H1 (cell line): ENCODE measurements at regions not wholly inside any gene's neighbourhood (a gene's known extent, or its start where the extent isn't known, plus 50 kb on each side); places are given as distances from the start of the nearest gene placed in this dataset.

Experiments
- CHD2 ChIP-seq: IDR thresholded peaks from 2 replicates; pipeline ENCODE4 v1.6.1; 2012; ENCODE audit warnings: low read length, improper control_type of control experiment
- CTCF ChIP-seq, 3 experiments: IDR thresholded peaks; 1 replicate in 2 of 3; 2 replicates in 1 of 3; pipeline versions ENCODE4 v1.5.1 to v1.6.1; 2011; ENCODE audit warnings: low read length in 3 of 3, mild to moderate bottlenecking in 3 of 3, inconsistent platforms in 2 of 3, low read depth in 1 of 3, moderate library complexity in 1 of 3; ENCODE audit not compliant: insufficient read depth in 1 of 3; ENCODE audit errors: control extremely low read depth in 1 of 3
- JUN ChIP-seq: IDR thresholded peaks from 2 replicates; pipeline ENCODE4 v1.6.1; 2011; ENCODE audit warnings: low read depth, mild to moderate bottlenecking, improper control_type of control experiment, low read length
- POLR2AphosphoS5 ChIP-seq: IDR thresholded peaks from 2 replicates; pipeline ENCODE4 v1.6.1; 2011; ENCODE audit warnings: low read depth, low read length
- RAD21 ChIP-seq, 2 experiments: IDR thresholded peaks in 1 of 2; conservative IDR thresholded peaks in 1 of 2; 2 replicates each; pipeline ENCODE4 v1.6.1; 2011; ENCODE audit warnings: low read depth in 2 of 2, low read length in 2 of 2, improper control_type of control experiment in 1 of 2, inconsistent platforms in 1 of 2, mild to moderate bottlenecking in 1 of 2, moderate library complexity in 1 of 2
- SRF ChIP-seq: IDR thresholded peaks from 2 replicates; pipeline ENCODE4 v1.6.1; 2011; ENCODE audit warnings: mild to moderate bottlenecking, low read depth, low read length, moderate library complexity
- TAF1 ChIP-seq: IDR thresholded peaks from 2 replicates; pipeline ENCODE4 v1.6.1; 2011; ENCODE audit warnings: mild to moderate bottlenecking, low read depth, low read length

- no peak for TF ChIP-seq CHD2
- TF ChIP-seq SRF: no peak
- no peak for TF ChIP-seq CTCF (IDR thresholded peaks at IDR 0.05; ENCODE audit: control extremely low read depth in 1 of 3, insufficient read depth in 1 of 3, low read depth in 1 of 3, low read length in 3 of 3)
- TF ChIP-seq RAD21 (IDR thresholded peaks at IDR 0.05 in 1 of 2, conservative IDR thresholded peaks at IDR 0.05 in 1 of 2; ENCODE audit: low read depth in 2 of 2, low read length in 2 of 2): no peak
- no peak for TF ChIP-seq JUN
- TF ChIP-seq TAF1: no peak
- TF ChIP-seq POLR2AphosphoS5: no peak
These were observed 50.8 kb upstream of the TRIM2 start for GRCh38 chr4:153153339-153153871.
